G401.6 (cell line): ENCODE measurements at regions not wholly inside any gene's neighbourhood (a gene's known extent, or its start where the extent isn't known, plus 50 kb on each side); places are given as distances from the start of the nearest gene placed in this dataset.

Experiments used
- FAIRE-seq: peaks from 2 replicates; lab custom pipeline; 2012; peaks lifted over from hg19 to GRCh38; lab: Jason Lieb, UNC

GRCh38 chr3:176969066-176969465 lies 228.2 kb downstream of the TBL1XR1 start:
- no peak for FAIRE-seq

GRCh38 chr3:176968631-176969030 lies 228.7 kb downstream of the TBL1XR1 start:
- FAIRE-seq: no peak

DNA sequence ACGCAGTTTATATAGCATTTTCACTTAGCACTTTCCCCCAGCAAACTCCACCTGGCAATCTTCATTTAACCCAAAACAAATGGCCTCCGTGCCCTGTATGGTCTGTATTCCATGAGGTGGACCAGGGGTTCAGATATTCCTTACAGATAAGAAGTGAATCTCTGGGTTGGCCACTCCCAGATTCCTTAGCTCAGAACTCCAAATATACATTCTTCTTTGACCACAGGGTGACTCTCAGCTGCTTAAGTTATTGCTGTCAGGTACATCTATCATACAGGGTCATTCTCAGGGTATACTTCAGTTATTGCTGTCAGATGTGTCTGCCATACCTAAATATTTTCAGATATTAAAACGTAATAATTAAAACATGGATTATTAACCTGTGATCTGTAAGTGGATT lies 229.8 kb downstream of the TBL1XR1 start:
- no peak for FAIRE-seq

- FAIRE-seq: no peak
Observed at GRCh38 chr3:176964661-176965060, 232.6 kb downstream of the TBL1XR1 start.

- FAIRE-seq: no peak
Observed at GRCh38 chr3:176961916-176962315, 235.4 kb downstream of the TBL1XR1 start.

- FAIRE-seq: no peak
Observed at GRCh38 chr3:176959867-176960266, 237.4 kb downstream of the TBL1XR1 start.

- no peak for FAIRE-seq
Observed at GRCh38 chr3:176958560-176958959, 238.7 kb downstream of the TBL1XR1 start.

GRCh38 chr3:176954517-176954916 lies 242.8 kb downstream of the TBL1XR1 start:
- FAIRE-seq: no peak

GRCh38 chr3:176953106-176954060 lies 243.9 kb downstream of the TBL1XR1 start:
- FAIRE-seq: no peak

GRCh38 chr3:176951586-176952292 lies 245.5 kb downstream of the TBL1XR1 start:
- FAIRE-seq: no peak

DNA sequence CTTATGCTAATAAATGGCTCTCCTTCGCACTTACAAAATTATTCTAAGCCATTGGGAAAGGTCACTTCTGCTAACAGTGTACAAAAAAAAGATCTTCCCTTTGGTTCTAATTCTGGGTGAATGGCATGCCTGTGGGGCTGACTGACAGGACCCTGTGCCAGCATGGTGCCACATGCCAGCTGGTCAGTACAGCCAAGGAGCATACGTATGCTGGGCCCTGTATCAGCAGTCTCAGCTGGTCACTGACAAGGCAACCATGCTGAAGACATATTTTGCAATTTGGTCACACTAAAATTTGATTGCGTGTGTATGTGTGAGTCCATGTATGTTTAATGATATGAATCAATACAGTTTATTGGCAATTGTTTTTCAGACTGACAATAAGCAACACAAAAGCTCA lies 246.1 kb downstream of the TBL1XR1 start:
- FAIRE-seq: no peak

DNA sequence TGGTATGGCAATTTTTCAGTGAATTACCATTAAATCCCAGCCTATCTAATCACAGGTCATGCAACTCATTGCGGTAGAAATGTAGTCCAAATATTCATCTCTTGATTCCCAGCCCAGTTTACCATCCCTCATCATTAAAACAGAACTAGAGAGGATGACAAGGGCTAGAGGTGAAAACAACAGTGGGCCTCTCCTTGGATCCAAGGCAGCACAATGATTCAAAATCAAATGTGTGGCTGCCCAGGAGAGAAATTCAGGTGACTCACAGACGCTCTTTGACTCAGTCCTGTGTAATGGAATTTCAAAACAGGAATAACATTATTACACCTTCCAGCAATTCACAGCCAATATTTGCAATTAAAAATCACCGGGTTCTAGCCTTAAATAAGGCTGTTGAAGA lies 246.5 kb downstream of the TBL1XR1 start:
- no peak for FAIRE-seq

- no peak for FAIRE-seq
Observed at GRCh38 chr3:176948151-176948550, 249.1 kb downstream of the TBL1XR1 start.

DNA sequence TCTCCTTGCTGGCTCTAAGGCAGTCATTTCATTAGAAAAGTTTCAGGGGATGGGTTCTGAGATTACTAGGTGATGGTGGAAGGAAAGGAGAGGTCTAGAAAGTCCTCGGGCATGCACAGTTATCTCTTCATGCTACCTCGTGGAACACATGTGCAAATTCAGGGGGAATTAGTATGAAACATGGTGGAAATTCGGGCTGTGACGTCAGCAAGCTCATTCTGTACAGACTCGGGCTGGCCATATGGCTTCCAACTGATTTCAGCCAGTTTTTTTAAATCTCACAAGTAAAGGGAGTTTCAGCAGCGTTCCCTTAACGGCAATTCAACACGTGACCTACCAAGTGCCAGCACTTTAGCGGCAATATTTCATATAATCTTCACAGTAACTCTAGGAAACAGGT lies 251.1 kb downstream of the TBL1XR1 start:
- FAIRE-seq: no peak

DNA sequence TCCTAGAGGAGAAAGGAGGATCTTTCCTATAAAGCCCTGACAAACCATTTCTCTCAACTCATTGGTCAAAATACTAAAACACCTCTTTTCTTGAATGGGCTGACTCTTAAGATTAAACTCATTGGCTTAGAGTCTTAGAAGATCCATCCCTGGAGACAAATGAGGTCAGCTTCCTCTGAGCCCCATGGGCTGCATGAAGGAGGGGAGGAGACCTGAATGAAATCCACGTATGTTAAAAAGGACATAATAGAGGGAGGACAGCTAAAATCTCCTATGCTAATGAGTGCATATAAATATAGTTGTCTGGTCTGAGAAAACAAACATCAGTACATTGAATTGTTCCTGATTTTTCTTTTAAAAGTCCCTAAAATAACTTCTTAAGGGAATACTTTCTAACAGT lies 255.0 kb downstream of the TBL1XR1 start:
- no peak for FAIRE-seq

- FAIRE-seq: no peak
Observed at GRCh38 chr3:176941689-176942088, 255.6 kb downstream of the TBL1XR1 start.

GRCh38 chr3:176939022-176939817 lies 258.1 kb downstream of the TBL1XR1 start:
- FAIRE-seq: peak; percentile 96

DNA sequence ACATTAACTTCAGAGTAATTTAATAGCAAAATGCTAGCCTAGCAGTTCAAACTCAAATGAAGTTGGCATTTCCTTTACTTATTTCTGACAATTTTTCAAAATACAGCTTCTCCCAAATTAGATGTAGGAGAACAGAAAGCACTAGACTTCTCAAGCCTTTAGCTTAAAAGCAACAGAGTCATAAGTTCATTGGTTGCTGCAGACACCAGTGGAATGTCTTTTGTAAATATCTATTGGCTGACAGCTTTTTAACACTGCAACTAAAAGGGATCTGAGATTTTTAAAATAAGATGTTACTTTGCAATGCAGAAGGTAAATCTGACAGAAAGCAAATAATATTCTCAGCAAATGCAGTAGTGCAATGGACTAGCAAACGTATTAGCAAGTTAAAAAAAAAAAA lies 259.3 kb downstream of the TBL1XR1 start:
- no peak for FAIRE-seq

DNA sequence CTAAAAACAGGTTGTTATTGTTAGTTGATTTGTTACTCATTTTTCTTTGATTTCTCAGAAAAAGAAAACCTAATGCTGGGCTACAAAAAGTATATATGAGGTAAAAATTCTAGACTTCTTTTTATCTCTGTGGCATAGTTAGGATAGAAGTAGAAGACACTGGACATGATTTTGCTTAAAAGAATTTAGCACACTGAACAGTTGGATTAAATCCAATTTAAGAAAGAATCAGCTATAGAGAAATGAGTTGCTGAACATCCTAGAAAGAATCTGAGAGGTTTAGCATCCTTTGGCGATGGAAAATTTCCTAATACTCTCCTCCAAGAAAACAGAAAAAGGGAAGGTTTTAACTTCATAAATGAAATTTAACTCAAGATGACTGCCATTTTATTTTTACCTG lies 259.7 kb downstream of the TBL1XR1 start:
- no peak for FAIRE-seq

DNA sequence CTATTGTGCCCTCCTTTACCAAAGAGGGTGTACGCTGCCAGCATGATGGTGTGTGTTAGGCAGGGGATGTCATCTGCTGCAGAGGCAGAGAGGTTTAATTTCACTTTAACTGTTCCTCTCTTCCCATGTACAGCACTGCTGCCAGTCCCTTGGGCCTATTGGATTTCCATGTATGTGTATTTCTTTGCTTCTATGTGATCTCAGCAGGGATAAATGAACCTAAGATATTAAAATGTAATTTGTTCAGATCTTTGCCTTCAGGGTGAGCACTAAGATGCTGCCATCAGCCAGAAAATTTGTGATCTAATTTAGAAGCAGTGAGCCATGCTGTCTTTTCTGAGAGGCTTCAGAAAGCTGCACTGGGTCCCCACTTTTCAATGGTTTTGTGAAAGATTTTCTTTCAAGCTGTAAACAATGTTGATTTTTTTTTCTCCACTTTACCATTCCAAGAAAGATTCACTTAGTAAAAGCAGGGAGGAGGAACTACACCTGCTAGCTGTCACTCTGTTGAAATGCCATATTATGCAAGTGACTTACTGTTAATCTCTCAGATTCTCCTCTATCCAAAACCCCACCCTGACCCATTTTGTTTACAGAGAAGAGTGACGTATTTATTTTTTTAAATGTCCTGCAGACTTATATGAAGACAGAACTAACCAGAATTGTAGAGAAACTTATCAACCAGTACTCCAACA lies 261.9 kb downstream of the TBL1XR1 start:
- no peak for FAIRE-seq

DNA sequence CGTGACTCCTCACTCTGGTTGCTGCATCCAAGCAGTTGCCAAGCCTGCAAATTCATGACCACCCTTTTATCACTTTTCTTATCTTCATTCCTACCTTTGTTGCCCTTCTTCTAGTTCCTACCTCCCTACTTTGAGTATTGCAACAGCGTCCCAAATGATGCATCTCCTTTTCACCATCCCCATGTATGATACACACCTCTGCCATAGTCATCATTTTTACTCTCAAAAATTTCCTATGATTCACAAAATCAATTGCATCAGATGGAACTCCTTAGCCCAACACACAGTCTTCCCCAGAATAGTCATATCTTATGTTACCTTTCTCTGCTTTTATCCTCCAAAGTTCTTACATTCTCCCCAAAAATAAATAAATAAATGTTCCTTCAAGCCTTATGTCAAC lies 262.6 kb downstream of the TBL1XR1 start:
- FAIRE-seq: no peak

DNA sequence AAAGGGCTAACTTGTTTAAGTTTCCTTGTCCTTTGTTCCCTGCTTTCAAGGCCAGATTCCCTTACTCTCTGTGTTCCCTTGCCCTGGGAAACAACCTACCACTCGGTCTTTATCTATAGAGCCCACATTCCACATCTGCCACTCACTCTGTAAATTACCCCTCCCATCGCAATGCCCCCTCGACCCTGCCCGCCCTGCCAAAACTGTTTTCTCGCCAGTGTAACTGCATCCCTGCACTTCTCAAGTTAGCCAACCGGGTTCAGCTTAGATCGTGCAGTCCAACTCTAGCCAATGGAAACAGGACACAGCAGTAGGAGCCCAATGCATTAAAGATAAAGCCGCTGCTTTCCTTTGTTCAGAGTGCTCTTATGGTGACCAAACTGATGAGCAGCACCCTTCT lies 263.6 kb downstream of the TBL1XR1 start:
- FAIRE-seq: no peak
